ENCODE measurements at regions not wholly inside any gene's neighbourhood (a gene's known extent, or its start where the extent isn't known, plus 50 kb on each side); places are given as distances from the start of the nearest gene placed in this dataset.

DNA sequence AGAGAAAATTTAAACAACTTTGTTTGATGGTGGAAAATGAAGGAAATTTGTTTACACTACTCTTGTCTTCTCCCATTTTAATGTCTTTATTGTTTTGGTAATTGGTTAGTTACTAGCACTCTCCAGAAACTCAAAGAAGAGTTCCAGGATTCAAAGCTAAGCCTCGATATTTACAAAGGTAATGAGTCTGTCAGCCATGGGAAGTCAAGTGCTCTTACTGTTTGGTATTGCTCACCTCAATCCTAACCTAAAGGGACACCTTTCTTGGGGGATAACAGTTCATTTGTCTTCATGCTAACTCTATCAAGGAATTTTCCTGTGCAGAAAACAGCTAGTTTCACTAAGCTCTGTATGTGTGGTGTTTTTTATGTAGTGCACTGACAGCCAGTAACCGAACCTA lies 222.9 kb upstream of the LMO3 start:
- intact Hi-C loops (cut with DNase I; ENCODE audit: low total_unique reads), result no loop called here
- DNase-seq, result no peak
- H3K27me3 ChIP-seq (replicated peaks in 1 of 7), result no peaks in the 10 kb centered on the region
- H3K27ac ChIP-seq, result no peak overlapping the region
- TF ChIP-seq POLR2A (IDR thresholded peaks at IDR 0.05) (no peak), POLR2AphosphoS5 (IDR thresholded peaks at IDR 0.05) (no peak)
- TF ChIP-seq, protein P1, sequence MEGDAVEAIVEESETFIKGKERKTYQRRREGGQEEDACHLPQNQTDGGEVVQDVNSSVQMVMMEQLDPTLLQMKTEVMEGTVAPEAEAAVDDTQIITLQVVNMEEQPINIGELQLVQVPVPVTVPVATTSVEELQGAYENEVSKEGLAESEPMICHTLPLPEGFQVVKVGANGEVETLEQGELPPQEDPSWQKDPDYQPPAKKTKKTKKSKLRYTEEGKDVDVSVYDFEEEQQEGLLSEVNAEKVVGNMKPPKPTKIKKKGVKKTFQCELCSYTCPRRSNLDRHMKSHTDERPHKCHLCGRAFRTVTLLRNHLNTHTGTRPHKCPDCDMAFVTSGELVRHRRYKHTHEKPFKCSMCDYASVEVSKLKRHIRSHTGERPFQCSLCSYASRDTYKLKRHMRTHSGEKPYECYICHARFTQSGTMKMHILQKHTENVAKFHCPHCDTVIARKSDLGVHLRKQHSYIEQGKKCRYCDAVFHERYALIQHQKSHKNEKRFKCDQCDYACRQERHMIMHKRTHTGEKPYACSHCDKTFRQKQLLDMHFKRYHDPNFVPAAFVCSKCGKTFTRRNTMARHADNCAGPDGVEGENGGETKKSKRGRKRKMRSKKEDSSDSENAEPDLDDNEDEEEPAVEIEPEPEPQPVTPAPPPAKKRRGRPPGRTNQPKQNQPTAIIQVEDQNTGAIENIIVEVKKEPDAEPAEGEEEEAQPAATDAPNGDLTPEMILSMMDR (IDR thresholded peaks at IDR 0.05 in 8 of 11, conservative IDR thresholded peaks at IDR 0.05 in 3 of 11), result no peak
- WGBS, 5 donors, result 52 to 65% (median 57%) methylated on average over 2 of the region's 2 CpGs
- H3K9me3 ChIP-seq, result peaks cover 0 to 16% (median 3%) of the 10 kb centered on the region in 8 donors
- H3K4me1 ChIP-seq, result no peaks in the 10 kb centered on the region
- H3K36me3 ChIP-seq, result no peaks in the 10 kb centered on the region
- H3K4me3 ChIP-seq, result no peak overlapping the region

DNA sequence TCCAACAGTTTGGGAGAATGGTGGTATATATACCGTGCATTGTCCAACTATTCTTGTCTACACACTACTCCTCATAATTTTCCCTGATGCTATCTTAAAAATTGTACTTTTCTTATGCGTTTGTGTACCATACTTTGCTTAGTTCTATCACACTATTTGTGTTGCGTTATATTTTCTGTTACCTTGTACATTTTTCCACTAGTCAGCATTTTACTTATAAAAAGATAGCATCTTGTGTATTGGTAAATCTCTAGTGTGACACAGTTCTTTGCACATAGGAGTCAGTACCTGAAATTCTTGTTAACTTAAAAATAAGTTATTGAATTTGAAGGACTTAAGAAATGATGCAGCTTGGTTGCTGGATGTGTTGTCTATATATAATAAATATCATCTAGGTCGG lies 201.8 kb upstream of the LMO3 start:
- Histone ChIP-seq H3K4me1 (no peaks in the 10 kb centered on the region), H3K36me3 (no peaks in the 10 kb centered on the region), H3K9me3 (peaks cover 0 to 45% (median 12%) of the 10 kb centered on the region in 8 donors), H3K27me3 (replicated peaks in 1 of 7) (no peaks in the 10 kb centered on the region), H3K4me3 (no peak overlapping the region), H3K27ac (no peak overlapping the region)
- no peak for DNase-seq
- 78 to 87% (median 83%) methylated on average over 4 of the region's 4 CpGs for WGBS, 5 donors
- no peak for TF ChIP-seq POLR2AphosphoS5 (IDR thresholded peaks at IDR 0.05)
- TF ChIP-seq POLR2A (IDR thresholded peaks at IDR 0.05), result no peak
- TF ChIP-seq, protein P1 (IDR thresholded peaks at IDR 0.05 in 8 of 11, conservative IDR thresholded peaks at IDR 0.05 in 3 of 11), result no peak
- intact Hi-C loops (cut with DNase I; ENCODE audit: low total_unique reads), result no loop called here

DNA sequence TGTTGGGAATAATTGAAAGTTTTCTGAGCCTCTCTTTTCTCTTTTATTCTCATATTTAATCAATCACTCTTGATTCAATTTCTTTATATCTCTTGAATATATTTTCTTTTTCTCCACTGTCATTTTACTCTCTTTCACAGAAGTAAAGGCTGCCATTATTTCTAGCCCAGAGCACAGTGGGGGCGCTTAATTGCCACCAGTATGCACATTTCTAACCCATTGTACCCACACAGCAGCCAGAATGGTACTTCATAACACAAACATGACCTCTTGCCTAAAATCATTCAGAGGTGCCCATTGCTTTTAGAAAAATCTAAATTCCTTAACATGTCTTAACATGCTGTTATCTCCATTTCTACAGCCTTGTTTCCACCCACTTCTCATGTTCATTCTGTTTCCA lies 190.2 kb upstream of the LMO3 start:
- no peak for TF ChIP-seq POLR2A (IDR thresholded peaks at IDR 0.05)

DNA sequence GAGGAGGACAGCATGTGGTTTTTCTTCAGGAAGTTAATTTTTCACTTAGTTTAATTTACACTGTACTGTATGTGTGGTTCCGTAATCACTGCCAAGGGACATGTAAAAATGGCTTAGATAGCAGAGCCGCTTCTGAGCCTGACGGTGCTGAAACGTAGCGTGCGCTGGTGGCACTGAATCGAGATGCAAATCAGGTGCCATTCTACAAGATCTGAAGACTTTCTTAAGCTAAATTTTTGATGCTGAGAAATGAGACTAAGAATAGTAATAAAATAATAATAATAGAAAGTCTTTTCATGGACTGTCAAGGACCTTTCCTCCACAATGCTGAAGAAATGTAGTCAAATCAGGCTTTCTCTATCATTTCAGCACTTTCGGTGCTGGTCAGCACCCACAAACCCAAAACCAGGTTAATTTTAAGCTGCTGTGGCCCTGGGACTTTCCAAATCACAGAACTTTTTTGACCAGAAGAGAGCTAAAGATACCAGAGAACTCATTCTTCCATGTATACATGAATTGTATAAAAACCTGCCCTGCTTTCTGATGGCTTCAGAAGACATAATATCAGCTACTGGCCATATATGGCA lies 183.3 kb upstream of the LMO3 start:
- WGBS, 5 donors, result 55 to 67% (median 63%) methylated on average over 8 of the region's 8 CpGs
- no peak overlapping the region for H3K4me3 ChIP-seq
- H3K27ac ChIP-seq, result no peak overlapping the region
- DNase-seq, result no peak
- H3K4me1 ChIP-seq, result no peaks in the 10 kb centered on the region
- H3K36me3 ChIP-seq, result no peaks in the 10 kb centered on the region
- TF ChIP-seq POLR2A (IDR thresholded peaks at IDR 0.05), result no peak
- TF ChIP-seq, protein P1 (IDR thresholded peaks at IDR 0.05 in 8 of 11, conservative IDR thresholded peaks at IDR 0.05 in 3 of 11), result no peak
- TF ChIP-seq POLR2AphosphoS5 (IDR thresholded peaks at IDR 0.05), result no peak
- intact Hi-C loops (cut with DNase I; ENCODE audit: low total_unique reads), result no loop called here
- no peaks in the 10 kb centered on the region for H3K9me3 ChIP-seq
- no peaks in the 10 kb centered on the region for H3K27me3 ChIP-seq (replicated peaks in 1 of 7)

More for the DNA sequence above, 190.2 kb upstream of the LMO3 start:
- no peak for DNase-seq
- no peaks in the 10 kb centered on the region for H3K4me1 ChIP-seq
- no peaks in the 10 kb centered on the region for H3K9me3 ChIP-seq
- intact Hi-C loops (cut with DNase I; ENCODE audit: low total_unique reads), result no loop called here
- no peaks in the 10 kb centered on the region for H3K27me3 ChIP-seq (replicated peaks in 1 of 7)
- no peak overlapping the region for H3K4me3 ChIP-seq
- 31 to 47% (median 44%) methylated on average over 1 of the region's 1 CpG for WGBS, 5 donors
- H3K36me3 ChIP-seq, result no peaks in the 10 kb centered on the region
- H3K27ac ChIP-seq, result no peak overlapping the region

All from spleen (tissue), 11 donors.